ENCODE measurements at regions not wholly inside any gene's neighbourhood (a gene's known extent, or its start where the extent isn't known, plus 50 kb on each side); places are given as distances from the start of the nearest gene placed in this dataset.

GRCh38 chr7:106978425-106979420 is 65.8 kb upstream of the PRKAR2B start:
- WGBS, 2 experiments (ENCODE audit: extremely low coverage in 1 of 2, insufficient coverage in 1 of 2, insufficient read length in 1 of 2, insufficient replicate concordance in 2 of 2, low coverage in 1 of 2, low lambda C conversion rate in 2 of 2, missing lambda C conversion rate in 1 of 2) = 91% methylated on average over 10 of the region's 10 CpGs; no CpG with 5 or more reads in 1 of the 2 experiments
- no peaks in the 10 kb centered on the region for H3K23me2 ChIP-seq (ENCODE audit: low read depth, low read length)

More at GRCh38 chr7:106978425-106979420, 65.8 kb upstream of the PRKAR2B start:
- Histone ChIP-seq H3K9ac (replicated peaks in 1 of 4; ENCODE audit: extremely low read depth in 1 of 4, low read depth in 3 of 4, low read length in 3 of 4) (no peak overlapping the region), H3K4me1 (replicated peaks in 1 of 4; ENCODE audit: control insufficient read depth in 3 of 4, insufficient read depth in 4 of 4, low read length in 3 of 4) (peaks cover 0 to 6% (median 0%) of the 10 kb centered on the region in 4 experiments; a peak in 1 of 7 replicates), H3K9me3 (ENCODE audit: insufficient read depth in 2 of 2, low read depth in 1 of 2, low read length in 1 of 2) (no peaks in the 10 kb centered on the region), H3K14ac (ENCODE audit: insufficient read length) (no peak overlapping the region), H2BK120ac (replicated peaks; ENCODE audit: low read depth, low read length) (no peak overlapping the region), H3K4me3 (ENCODE audit: extremely low read depth in 1 of 4, insufficient read depth in 2 of 4, low read depth in 3 of 4, low read length in 4 of 4) (no peak overlapping the region), H4K8ac (ENCODE audit: extremely low read depth, insufficient read depth, low read length) (no peak overlapping the region), H3K18ac (ENCODE audit: extremely low read depth, low read length) (no peak overlapping the region), H2BK15ac (ENCODE audit: low read length) (no peak overlapping the region), H3K56ac (replicated peaks; ENCODE audit: insufficient read length, low read depth, low read length) (no peak overlapping the region), H4K5ac (ENCODE audit: insufficient read length, low read depth, low read length) (no peak overlapping the region), H3K4me2 (ENCODE audit: insufficient read depth in 1 of 2, low read depth in 2 of 2, low read length in 2 of 2) (no peak overlapping the region), H3K79me1 (ENCODE audit: low read depth, low read length) (no peaks in the 10 kb centered on the region), H4K20me1 (replicated peaks in 1 of 2; ENCODE audit: control insufficient read depth in 1 of 2, insufficient read depth in 2 of 2, low read length in 2 of 2) (no peaks in the 10 kb centered on the region), H2AFZ (ENCODE audit: low read length) (no peak overlapping the region), H2BK5ac (ENCODE audit: low read depth, low read length) (no peak overlapping the region), H3K27ac (ENCODE audit: low read depth, low read length) (no peak overlapping the region), H2BK12ac (ENCODE audit: low read depth, low read length) (no peak overlapping the region), H3K27me3 (replicated peaks in 1 of 4; ENCODE audit: control insufficient read depth in 3 of 4, extremely low read depth in 1 of 4, insufficient read depth in 3 of 4, low read length in 3 of 4) (no peaks in the 10 kb centered on the region), H3K4ac (replicated peaks; ENCODE audit: insufficient read length, low read depth, low read length) (no peak overlapping the region), H2BK20ac (ENCODE audit: low read length) (no peak overlapping the region), H2AK5ac (ENCODE audit: low read depth, low read length) (no peak overlapping the region), H4K91ac (replicated peaks; ENCODE audit: insufficient read length, low read length) (no peak overlapping the region), H3K36me3 (ENCODE audit: control insufficient read depth in 2 of 4, insufficient read depth in 4 of 4, low read length in 3 of 4) (no peaks in the 10 kb centered on the region), H3K23ac (ENCODE audit: insufficient read length) (no peak overlapping the region), H3K79me2 (ENCODE audit: control insufficient read depth in 1 of 2, insufficient read depth in 2 of 2, low read length in 2 of 2) (no peaks in the 10 kb centered on the region)
- DNase-seq (ENCODE audit: low read depth in 1 of 2, low spot score in 2 of 2) = no peak
- TF ChIP-seq ASH2L (IDR thresholded peaks at IDR 0.05; ENCODE audit: low read length) = no peak
- no peak for TF ChIP-seq CHD2 (IDR thresholded peaks at IDR 0.05; ENCODE audit: low read length)
- TF ChIP-seq ZNF274 (IDR thresholded peaks at IDR 0.05; ENCODE audit: borderline replicate concordance, extremely low read depth, low read length) = no peak
- no peak for TF ChIP-seq BCL11A (IDR thresholded peaks at IDR 0.05; ENCODE audit: low read depth in 2 of 2, low read length in 2 of 2)
- TF ChIP-seq RFX5 (IDR thresholded peaks at IDR 0.05; ENCODE audit: borderline replicate concordance, low read depth, low read length) = no peak
- TF ChIP-seq TBP (IDR thresholded peaks at IDR 0.05; ENCODE audit: low read depth, low read length) = no peak
- TF ChIP-seq ATF2 (IDR thresholded peaks at IDR 0.05; ENCODE audit: low read length) = no peak
- ChIA-PET POLR2A (ENCODE audit: partially characterized antibody) (interaction anchor here (1.0 kb wide), 1 partner anchor 16 kb away, joined by 3 read pairs; no protein-coding TSS in a partner anchor), CTCF (ENCODE audit: partially characterized antibody) (interaction anchor here (0.7 to 2.9 kb wide), 8 partner anchors 9 to 168 kb away, joined by 3 to 25 read pairs (median 4); no protein-coding TSS in a partner anchor)
- FAIRE-seq = no peak
